HG03039 (cell line): ENCODE measurements at regions not wholly inside any gene's neighbourhood (a gene's known extent, or its start where the extent isn't known, plus 50 kb on each side); places are given as distances from the start of the nearest gene placed in this dataset.
"Not testable (repeated sequence)": the region's sequence is repeated elsewhere in the genome, so short reads cannot be mapped to it uniquely, and the experiment has no call there.

Experiments used
- ATAC-seq: cut with Tn5 transposase; IDR thresholded peaks from one replicate; pipeline ENCODE4 v1.9.1; 2021; ENCODE audit warnings: mild to moderate bottlenecking, moderate library complexity; ENCODE audit not compliant: unreplicated experiment

GRCh38 chr2:129347486-129348217, 631.8 kb upstream of the RAB6C start:
- ATAC-seq: peak; percentile 99

- no peak for ATAC-seq
Observed at GRCh38 chr2:129354631-129355030, 624.8 kb upstream of the RAB6C start.

- ATAC-seq: no peak
Observed at GRCh38 chr2:129361688-129362087, 617.8 kb upstream of the RAB6C start.

- ATAC-seq: no peak
Observed at GRCh38 chr2:129366263-129366662, 613.2 kb upstream of the RAB6C start.

GRCh38 chr2:129367107-129367506, 612.4 kb upstream of the RAB6C start:
- ATAC-seq: no peak

GRCh38 chr2:129369437-129369836, 610.0 kb upstream of the RAB6C start:
- no peak for ATAC-seq

- no peak for ATAC-seq
Observed at GRCh38 chr2:129374452-129374851, 605.0 kb upstream of the RAB6C start.

- ATAC-seq: no peak
Observed at GRCh38 chr2:129375632-129376425, 603.6 kb upstream of the RAB6C start.

- ATAC-seq: no peak
Observed at GRCh38 chr2:129376426-129377077, 602.9 kb upstream of the RAB6C start.

GRCh38 chr2:129377078-129377469, 602.4 kb upstream of the RAB6C start:
- ATAC-seq: no peak

GRCh38 chr2:129378186-129378585, 601.3 kb upstream of the RAB6C start:
- ATAC-seq: no peak

- ATAC-seq: no peak
Observed at GRCh38 chr2:129379411-129379810, 600.1 kb upstream of the RAB6C start.

GRCh38 chr2:129381789-129382188, 597.7 kb upstream of the RAB6C start:
- no peak for ATAC-seq

- no peak for ATAC-seq
Observed at GRCh38 chr2:129388870-129389269, 590.6 kb upstream of the RAB6C start.

GRCh38 chr2:129393816-129394215, 585.6 kb upstream of the RAB6C start:
- ATAC-seq: no peak

GRCh38 chr2:129396980-129397599, 582.4 kb upstream of the RAB6C start:
- ATAC-seq: no peak

GRCh38 chr2:129400826-129401225, 578.6 kb upstream of the RAB6C start:
- no peak for ATAC-seq

GRCh38 chr2:129402076-129402475, 577.4 kb upstream of the RAB6C start:
- ATAC-seq: no peak

GRCh38 chr2:129404000-129404685, 575.3 kb upstream of the RAB6C start:
- no peak for ATAC-seq

- no peak for ATAC-seq
Observed at GRCh38 chr2:129408570-129408969, 570.9 kb upstream of the RAB6C start.

GRCh38 chr2:129417041-129417440, 562.4 kb upstream of the RAB6C start:
- not testable (repeated sequence) for ATAC-seq
